Right atrium auricular region (tissue), 2 donors: ENCODE measurements at regions not wholly inside any gene's neighbourhood (a gene's known extent, or its start where the extent isn't known, plus 50 kb on each side); places are given as distances from the start of the nearest gene placed in this dataset.
"Not testable (repeated sequence)": the region's sequence is repeated elsewhere in the genome, so short reads cannot be mapped to it uniquely, and the experiment has no call there.

Source experiments
- DNase-seq: peaks from one replicate; pipeline ENCODE4 v3.0.0-alpha.2; 2019; ENCODE audit warnings: low spot score
- H3K27ac ChIP-seq, 2 donors: fragments of 200-600 bp; sonication (generic); 1 replicate in 1 of 2; 2 replicates in 1 of 2; pipeline ENCODE4 v1.5.1; 2016 to 2019
- H3K27me3 ChIP-seq, 2 donors: fragments of 200-600 bp; sonication (generic); one replicate each; pipeline versions ENCODE4 v1.5.1 to v1.6.0; 2017 to 2019
- H3K36me3 ChIP-seq: fragments of 200-600 bp; sonication (generic); one replicate; pipeline ENCODE4 v1.5.1; 2016
- H3K4me1 ChIP-seq, 2 donors: fragments of 200-600 bp; sonication (generic); one replicate each; pipeline versions ENCODE4 v1.5.1 to v1.6.0; 2017 to 2019
- H3K4me3 ChIP-seq, 2 donors: fragments of 200-600 bp; sonication (generic); 1 replicate in 1 of 2; 2 replicates in 1 of 2; pipeline ENCODE4 v1.5.1; 2017 to 2019; ENCODE audit warnings: mild to moderate bottlenecking in 1 of 2, moderate library complexity in 1 of 2
- H3K9me3 ChIP-seq, 2 donors: fragments of 200-600 bp; sonication (generic); one replicate each; pipeline ENCODE4 v1.5.1; 2019
- TF ChIP-seq, protein P1 (sequence below), 2 donors: fragments of 200-600 bp; sonication (generic); IDR thresholded peaks; one replicate each; pipeline ENCODE4 v1.5.1; 2019; ENCODE audit warnings: antibody characterized with exemption in 2 of 2

- Histone ChIP-seq H3K36me3 (no peaks in the 10 kb centered on the region), H3K4me1 (no peaks in the 10 kb centered on the region), H3K27me3 (no peaks in the 10 kb centered on the region), H3K9me3 (no peaks in the 10 kb centered on the region), H3K27ac (no peak overlapping the region), H3K4me3 (no peak overlapping the region)
- no peak for DNase-seq
- TF ChIP-seq, protein P1, sequence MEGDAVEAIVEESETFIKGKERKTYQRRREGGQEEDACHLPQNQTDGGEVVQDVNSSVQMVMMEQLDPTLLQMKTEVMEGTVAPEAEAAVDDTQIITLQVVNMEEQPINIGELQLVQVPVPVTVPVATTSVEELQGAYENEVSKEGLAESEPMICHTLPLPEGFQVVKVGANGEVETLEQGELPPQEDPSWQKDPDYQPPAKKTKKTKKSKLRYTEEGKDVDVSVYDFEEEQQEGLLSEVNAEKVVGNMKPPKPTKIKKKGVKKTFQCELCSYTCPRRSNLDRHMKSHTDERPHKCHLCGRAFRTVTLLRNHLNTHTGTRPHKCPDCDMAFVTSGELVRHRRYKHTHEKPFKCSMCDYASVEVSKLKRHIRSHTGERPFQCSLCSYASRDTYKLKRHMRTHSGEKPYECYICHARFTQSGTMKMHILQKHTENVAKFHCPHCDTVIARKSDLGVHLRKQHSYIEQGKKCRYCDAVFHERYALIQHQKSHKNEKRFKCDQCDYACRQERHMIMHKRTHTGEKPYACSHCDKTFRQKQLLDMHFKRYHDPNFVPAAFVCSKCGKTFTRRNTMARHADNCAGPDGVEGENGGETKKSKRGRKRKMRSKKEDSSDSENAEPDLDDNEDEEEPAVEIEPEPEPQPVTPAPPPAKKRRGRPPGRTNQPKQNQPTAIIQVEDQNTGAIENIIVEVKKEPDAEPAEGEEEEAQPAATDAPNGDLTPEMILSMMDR (IDR thresholded peaks at IDR 0.05) = no peak
Measured at GRCh38 chr4:126512979-126513378, 1119.8 kb upstream of the INTU start.

DNA sequence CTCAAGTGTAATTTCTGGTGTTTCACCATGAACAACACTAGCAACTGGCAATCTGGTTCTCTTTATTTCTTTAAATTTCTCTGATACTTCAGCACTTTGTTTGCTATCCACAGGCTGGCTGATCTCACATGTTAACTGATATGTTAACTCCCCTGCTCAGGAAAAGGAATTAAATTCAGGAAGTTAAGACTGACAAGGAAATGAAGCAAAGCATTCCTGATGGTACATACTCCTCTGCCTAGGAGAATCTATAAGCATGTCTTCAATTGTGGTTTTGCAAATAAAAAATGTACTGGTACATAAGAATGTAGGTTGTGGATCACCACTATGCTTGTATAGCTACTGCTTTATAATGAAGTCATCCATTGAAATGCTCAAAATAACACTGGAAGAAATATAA, 1119.2 kb upstream of the INTU start:
- TF ChIP-seq, protein P1 (IDR thresholded peaks at IDR 0.05) = no peak
- Histone ChIP-seq H3K4me1 (no peaks in the 10 kb centered on the region), H3K27me3 (no peaks in the 10 kb centered on the region), H3K36me3 (no peaks in the 10 kb centered on the region), H3K27ac (no peak overlapping the region), H3K4me3 (no peak overlapping the region), H3K9me3 (no peaks in the 10 kb centered on the region)
- no peak for DNase-seq

DNA sequence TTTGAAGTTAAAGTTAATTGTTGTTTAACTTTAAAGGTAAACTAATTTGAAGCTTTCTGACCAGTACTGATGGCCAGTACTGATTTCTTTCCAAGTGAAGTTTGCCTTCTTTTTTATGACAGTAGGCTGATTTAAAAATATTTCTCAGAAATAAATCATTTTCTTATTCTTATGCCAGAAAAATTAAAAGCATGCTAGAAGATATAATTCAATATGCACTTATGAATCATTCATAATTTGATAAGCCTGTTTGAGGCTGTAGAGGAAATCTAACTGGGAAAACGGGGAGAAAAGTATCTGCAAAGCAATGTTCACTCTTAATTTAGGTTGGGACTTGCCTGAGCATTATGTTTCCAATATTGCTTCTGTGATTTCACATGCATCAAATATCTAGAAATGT, 1112.0 kb upstream of the INTU start:
- TF ChIP-seq, protein P1 (IDR thresholded peaks at IDR 0.05) = no peak
- Histone ChIP-seq H3K27me3 (no peaks in the 10 kb centered on the region), H3K4me3 (no peak overlapping the region), H3K9me3 (peaks cover 0 to 9% of the 10 kb centered on the region in 2 donors), H3K27ac (no peak overlapping the region), H3K4me1 (no peaks in the 10 kb centered on the region), H3K36me3 (no peaks in the 10 kb centered on the region)
- no peak for DNase-seq

DNA sequence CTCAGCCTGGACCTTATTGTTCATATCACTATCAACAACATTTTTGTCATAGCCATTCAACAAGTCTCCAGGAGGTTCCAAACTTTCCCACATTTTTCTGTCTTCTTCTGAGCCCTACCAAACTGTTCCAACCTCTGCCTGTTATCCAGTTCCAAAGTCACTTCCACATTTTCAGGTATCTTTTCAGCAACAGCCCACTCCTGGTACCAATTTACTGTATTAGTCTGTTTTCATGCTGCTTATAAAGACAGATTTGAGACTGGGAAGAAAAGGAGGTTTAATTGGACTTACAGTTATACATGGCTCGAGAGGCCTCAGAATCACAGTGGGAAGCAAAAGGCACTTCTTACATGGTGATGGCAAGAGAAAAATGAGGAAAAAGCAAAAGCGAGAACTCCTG, 1107.4 kb upstream of the INTU start:
- not testable (repeated sequence) for H3K27me3 ChIP-seq, H3K27ac ChIP-seq, DNase-seq, H3K4me1 ChIP-seq, H3K4me3 ChIP-seq, H3K36me3 ChIP-seq
- H3K9me3 ChIP-seq = peaks cover 0 to 15% of the 10 kb centered on the region in 2 donors

DNA sequence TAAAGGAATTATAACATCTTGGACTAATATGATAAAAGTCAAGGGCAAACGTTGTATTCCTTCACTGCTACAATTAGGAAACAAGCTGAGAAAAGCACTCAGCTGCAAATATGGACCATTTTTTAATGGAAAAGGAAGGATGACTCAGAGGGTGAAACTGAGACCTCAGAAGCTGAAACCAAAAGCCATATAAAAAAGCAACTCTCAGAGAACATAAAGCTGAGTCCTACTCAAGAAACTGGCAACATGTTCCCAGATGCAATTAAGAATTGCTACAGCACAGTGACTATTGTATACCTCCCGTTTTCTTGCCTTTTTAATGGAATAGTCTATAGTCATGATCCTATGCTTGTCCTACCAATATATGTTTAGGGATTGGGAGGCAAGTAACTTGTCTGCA, 1106.4 kb upstream of the INTU start:
- H3K27ac ChIP-seq = no peak overlapping the region
- no peak overlapping the region for H3K4me3 ChIP-seq
- peaks cover 0 to 15% of the 10 kb centered on the region in 2 donors for H3K9me3 ChIP-seq
- H3K4me1 ChIP-seq = no peaks in the 10 kb centered on the region
- TF ChIP-seq, protein P1 (IDR thresholded peaks at IDR 0.05) = no peak
- no peaks in the 10 kb centered on the region for H3K36me3 ChIP-seq
- DNase-seq = no peak
- H3K27me3 ChIP-seq = no peaks in the 10 kb centered on the region

DNA sequence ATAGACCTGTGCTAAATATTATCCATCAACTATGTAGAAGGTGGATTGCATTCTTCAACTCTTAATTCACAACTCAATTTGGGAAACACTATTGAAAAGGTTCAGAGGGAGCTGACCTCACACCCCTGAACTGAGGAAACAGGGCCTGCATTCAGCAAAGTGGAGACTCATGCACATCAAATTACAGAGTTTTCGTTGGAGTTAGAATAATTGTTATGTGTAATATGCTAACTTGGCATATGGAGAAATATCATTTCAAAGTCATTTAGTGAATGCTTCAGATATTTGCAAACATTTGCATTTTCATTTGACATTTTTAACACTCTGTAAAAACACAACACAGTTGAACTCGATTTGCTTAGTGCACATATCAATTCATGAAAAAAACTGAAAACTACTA, 1102.8 kb upstream of the INTU start:
- Histone ChIP-seq H3K36me3 (no peaks in the 10 kb centered on the region), H3K27me3 (no peaks in the 10 kb centered on the region), H3K4me3 (no peak overlapping the region), H3K4me1 (no peaks in the 10 kb centered on the region), H3K27ac (no peak overlapping the region), H3K9me3 (peaks cover 0 to 13% of the 10 kb centered on the region in 2 donors)
- DNase-seq = no peak
- TF ChIP-seq, protein P1 (IDR thresholded peaks at IDR 0.05) = no peak
